Stomach (tissue), 4 donors: ENCODE measurements at regions not wholly inside any gene's neighbourhood (a gene's known extent, or its start where the extent isn't known, plus 50 kb on each side); places are given as distances from the start of the nearest gene placed in this dataset.

Experiments used
- POLR2A ChIP-seq, 4 donors: fragments of 450-650 bp; IDR thresholded peaks; one replicate each; pipeline ENCODE4 v1.6.1; 2016; ENCODE audit warnings: antibody characterized with exemption in 4 of 4, control low read depth in 2 of 4, mild to moderate bottlenecking in 1 of 4, moderate library complexity in 1 of 4
- POLR2AphosphoS5 ChIP-seq, 3 donors: sonication (generic); formaldehyde crosslinking; IDR thresholded peaks; one replicate each; pipeline ENCODE4 v1.6.1; 2016; ENCODE audit warnings: antibody characterized with exemption in 3 of 3

- no peak for TF ChIP-seq POLR2AphosphoS5 (IDR thresholded peaks at IDR 0.05)
- no peak for TF ChIP-seq POLR2A (IDR thresholded peaks at IDR 0.05)
These were observed 190.7 kb upstream of the VGLL2 start for GRCh38 chr6:117074672-117075071.
